Epithelial cell of proximal tubule (primary cell): ENCODE measurements at regions not wholly inside any gene's neighbourhood (a gene's known extent, or its start where the extent isn't known, plus 50 kb on each side); places are given as distances from the start of the nearest gene placed in this dataset.

ENCODE experiments used
- DNase-seq: peaks from one replicate; pipeline ENCODE4 v3.0.0-alpha.2; 2011; ENCODE audit warnings: low read depth
- H3K4me3 ChIP-seq: 2 replicates; pipeline ENCODE4 v1.5.1; 2011; ENCODE audit warnings: low read depth, mild to moderate bottlenecking, low read length
- TF ChIP-seq, protein P1 (sequence below): conservative IDR thresholded peaks from 2 replicates; pipeline ENCODE4 v1.5.1; 2012; ENCODE audit warnings: low read depth, mild to moderate bottlenecking, low read length

DNA sequence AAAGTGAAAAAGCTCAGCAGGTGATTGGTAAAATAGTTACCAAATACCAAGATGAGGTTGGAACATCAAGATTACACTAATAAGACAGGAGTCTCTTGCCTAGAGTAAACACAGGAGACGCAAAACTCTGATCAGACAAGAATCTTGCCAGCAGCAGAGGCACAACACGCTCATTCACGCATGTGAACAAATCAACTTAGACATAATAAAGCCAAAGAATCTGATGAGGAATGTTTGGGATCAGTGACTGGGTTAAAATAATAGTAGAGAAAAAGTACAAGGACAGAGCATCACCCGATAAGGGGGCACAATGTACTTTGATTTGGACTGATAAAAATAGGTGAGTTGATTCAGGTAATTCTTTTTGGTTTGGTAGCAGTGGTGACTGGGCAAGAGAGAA is 159.5 kb upstream of the GRIP1 start:
- H3K4me3 ChIP-seq = no peak overlapping the region
- no peak for DNase-seq
- TF ChIP-seq, protein P1, sequence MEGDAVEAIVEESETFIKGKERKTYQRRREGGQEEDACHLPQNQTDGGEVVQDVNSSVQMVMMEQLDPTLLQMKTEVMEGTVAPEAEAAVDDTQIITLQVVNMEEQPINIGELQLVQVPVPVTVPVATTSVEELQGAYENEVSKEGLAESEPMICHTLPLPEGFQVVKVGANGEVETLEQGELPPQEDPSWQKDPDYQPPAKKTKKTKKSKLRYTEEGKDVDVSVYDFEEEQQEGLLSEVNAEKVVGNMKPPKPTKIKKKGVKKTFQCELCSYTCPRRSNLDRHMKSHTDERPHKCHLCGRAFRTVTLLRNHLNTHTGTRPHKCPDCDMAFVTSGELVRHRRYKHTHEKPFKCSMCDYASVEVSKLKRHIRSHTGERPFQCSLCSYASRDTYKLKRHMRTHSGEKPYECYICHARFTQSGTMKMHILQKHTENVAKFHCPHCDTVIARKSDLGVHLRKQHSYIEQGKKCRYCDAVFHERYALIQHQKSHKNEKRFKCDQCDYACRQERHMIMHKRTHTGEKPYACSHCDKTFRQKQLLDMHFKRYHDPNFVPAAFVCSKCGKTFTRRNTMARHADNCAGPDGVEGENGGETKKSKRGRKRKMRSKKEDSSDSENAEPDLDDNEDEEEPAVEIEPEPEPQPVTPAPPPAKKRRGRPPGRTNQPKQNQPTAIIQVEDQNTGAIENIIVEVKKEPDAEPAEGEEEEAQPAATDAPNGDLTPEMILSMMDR = no peak

DNA sequence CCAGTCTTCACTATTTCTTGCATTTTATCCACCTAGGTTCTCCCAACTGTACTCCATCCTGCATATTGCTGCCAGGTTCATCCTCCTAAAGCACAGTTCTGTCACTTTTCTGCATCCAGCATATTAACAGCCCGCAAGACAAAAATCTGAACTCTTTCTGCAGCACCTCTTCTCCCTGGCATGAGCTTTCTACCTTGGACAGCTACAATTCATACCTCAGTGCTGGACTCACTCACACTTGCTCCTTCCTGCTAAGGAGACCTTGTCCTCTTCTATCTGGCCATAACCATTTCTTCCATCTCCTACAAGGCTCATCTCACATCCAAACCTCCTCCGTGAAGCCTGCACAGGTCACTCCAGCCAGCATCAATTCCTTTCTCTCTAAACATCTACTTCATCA is 170.1 kb upstream of the GRIP1 start:
- DNase-seq = no peak
- no peak overlapping the region for H3K4me3 ChIP-seq
- TF ChIP-seq, protein P1 = no peak

DNA sequence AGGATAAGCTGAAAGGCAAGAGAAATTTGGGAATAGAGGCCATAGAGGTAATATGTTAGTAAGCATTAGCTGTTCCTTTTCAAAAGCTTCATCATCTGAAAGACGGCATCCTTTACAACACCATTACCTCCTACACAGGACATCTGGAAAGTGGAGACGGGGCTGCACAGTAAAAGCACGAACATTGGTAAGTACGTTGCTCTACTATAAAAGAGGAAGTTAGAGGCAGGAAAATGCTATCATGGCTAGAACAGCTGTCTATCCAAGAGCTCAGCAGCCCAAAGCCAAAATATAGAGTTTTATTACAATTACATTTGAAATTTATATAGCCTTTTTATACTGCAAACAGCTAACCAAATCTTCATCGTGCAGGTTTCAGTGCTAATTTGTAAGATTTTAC is 172.3 kb upstream of the GRIP1 start:
- DNase-seq = no peak
- no peak overlapping the region for H3K4me3 ChIP-seq
- TF ChIP-seq, protein P1 = no peak

DNA sequence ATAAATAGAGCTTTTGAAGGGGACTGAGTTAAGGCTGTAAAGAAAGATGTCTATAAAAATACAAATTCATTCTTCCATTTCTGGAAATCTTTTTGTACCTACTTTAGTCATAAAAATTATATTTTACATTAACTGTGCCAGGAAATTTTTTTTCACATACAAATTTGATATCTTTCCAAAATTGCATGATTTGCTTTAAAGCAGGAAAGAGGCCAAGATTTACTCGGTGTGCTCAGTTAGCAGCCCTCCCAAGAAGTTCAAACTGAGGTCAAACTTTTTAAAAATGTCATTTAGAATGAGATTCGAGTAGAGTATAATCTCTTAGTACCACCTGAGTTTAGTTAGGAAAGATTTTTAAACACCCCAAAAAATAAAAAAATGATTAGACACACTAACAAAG is 173.2 kb upstream of the GRIP1 start:
- TF ChIP-seq, protein P1 = no peak
- H3K4me3 ChIP-seq = no peak overlapping the region
- no peak for DNase-seq

DNA sequence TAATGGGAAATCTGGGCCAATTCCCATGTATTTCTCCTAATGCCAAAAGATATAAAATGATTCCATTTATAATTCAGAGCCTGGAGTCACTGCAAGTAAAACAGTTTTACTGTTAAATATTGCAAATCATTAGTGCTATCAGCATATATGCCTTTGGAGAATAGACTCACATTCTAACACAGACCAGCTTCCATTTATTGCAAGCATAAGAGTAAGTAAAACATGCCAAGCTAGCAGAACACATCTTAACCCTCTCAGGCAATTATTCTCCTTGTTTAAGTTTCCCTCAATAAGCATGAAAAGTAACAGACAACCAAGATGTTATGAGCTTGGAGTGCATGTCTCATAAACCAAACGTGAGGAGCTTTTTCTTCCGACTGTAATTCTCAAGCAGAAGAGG is 173.9 kb upstream of the GRIP1 start:
- H3K4me3 ChIP-seq = no peak overlapping the region
- TF ChIP-seq, protein P1 = no peak

DNA sequence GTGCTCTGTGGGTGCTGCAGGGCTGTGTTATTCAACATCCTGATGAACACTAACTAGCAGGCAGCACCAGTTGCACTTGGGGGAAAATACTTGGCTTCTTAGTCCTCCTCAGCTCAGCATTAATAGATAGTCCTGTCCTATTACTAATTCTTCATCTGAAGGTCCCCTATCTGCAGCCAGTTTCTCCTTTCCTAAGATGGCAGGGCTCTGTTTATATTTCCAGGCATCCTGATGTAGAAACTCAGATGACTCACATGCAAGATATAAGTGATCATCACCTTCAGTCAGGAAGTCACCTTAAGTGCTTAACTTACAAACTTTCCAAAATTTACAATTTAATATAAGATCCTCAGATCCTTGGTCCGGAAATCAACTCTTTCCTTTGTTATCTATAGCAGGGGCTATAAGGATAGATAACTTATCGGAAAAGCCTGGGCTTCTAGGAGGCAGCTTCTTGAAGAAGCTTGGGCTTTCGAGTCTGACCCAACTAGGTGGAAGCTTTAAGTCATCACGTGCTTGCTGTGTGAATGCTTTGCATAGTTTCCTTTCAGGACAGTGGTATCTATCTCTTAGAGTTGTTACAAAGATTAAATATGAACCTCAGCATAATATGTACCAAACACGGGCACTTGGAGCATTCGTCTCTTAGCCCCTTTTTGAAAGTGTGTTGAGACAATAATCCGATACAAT is 181.0 kb upstream of the GRIP1 start:
- no peak for DNase-seq
- H3K4me3 ChIP-seq = no peak overlapping the region
- TF ChIP-seq, protein P1 = no peak

More for the DNA sequence above, 173.9 kb upstream of the GRIP1 start:
- no peak for DNase-seq
